ENCODE measurements at regions not wholly inside any gene's neighbourhood (a gene's known extent, or its start where the extent isn't known, plus 50 kb on each side); places are given as distances from the start of the nearest gene placed in this dataset.

- Histone ChIP-seq H3K79me2 (ENCODE audit: control insufficient read depth, insufficient read depth, low read length) (no peaks in the 10 kb centered on the region), H3K9ac (ENCODE audit: control insufficient read depth, extremely low read depth, insufficient read depth, low read length) (no peak overlapping the region), H3K27ac (ENCODE audit: control insufficient read depth, insufficient read depth, low read length) (no peak overlapping the region), H4K20me1 (ENCODE audit: control insufficient read depth, extremely low read depth, insufficient read depth, low read length) (no peaks in the 10 kb centered on the region), H3K36me3 (ENCODE audit: control insufficient read depth in 2 of 2, extremely low read depth in 1 of 2, insufficient read depth in 2 of 2, low read length in 2 of 2) (no peaks in the 10 kb centered on the region), H3K4me2 (ENCODE audit: control insufficient read depth, extremely low read depth, insufficient read depth, low read depth, low read length) (no peak overlapping the region), H3K4me1 (ENCODE audit: control insufficient read depth, extremely low read depth, insufficient read depth, low read length) (no peaks in the 10 kb centered on the region), H3K4me3 (ENCODE audit: control insufficient read depth in 2 of 3, extremely low read depth in 1 of 3, insufficient read depth in 2 of 3, low read depth in 1 of 3, low read length in 3 of 3) (no peak overlapping the region), H3K27me3 (ENCODE audit: control insufficient read depth, extremely low read depth, insufficient read depth, low read length) (no peaks in the 10 kb centered on the region), H3K9me1 (ENCODE audit: control insufficient read depth, extremely low read depth, insufficient read depth, low read length) (no peaks in the 10 kb centered on the region), H2AFZ (ENCODE audit: control insufficient read depth, low read length) (no peak overlapping the region), H3K9me3 (ENCODE audit: control insufficient read depth, low read depth, low read length) (no peaks in the 10 kb centered on the region)
- FAIRE-seq (no peak), DNase-seq (ENCODE audit: low read depth, low spot score) (no peak)
- dilution Hi-C loops (cut with MboI; ENCODE audit: extremely low pct_ligation_motif_present, low sequenced_read_pairs): no loop called here
- TF ChIP-seq CTCF (optimal IDR thresholded peaks at IDR 0.05 in 1 of 3, IDR thresholded peaks at IDR 0.05 in 1 of 3, conservative IDR thresholded peaks at IDR 0.05 in 1 of 3; ENCODE audit: extremely low read depth in 1 of 3, insufficient read depth in 2 of 3, low read length in 3 of 3) (no peak), EZH2 (IDR thresholded peaks at IDR 0.05; ENCODE audit: low read length) (no peak)
These were observed 290.2 kb upstream of the SEMA6A start for GRCh38 chr5:116864838-116865190.

GRCh38 chr5:116864157-116864837 lies 289.7 kb upstream of the SEMA6A start:
- dilution Hi-C loops (cut with MboI; ENCODE audit: extremely low pct_ligation_motif_present, low sequenced_read_pairs): no loop called here
- no peak overlapping the region for H3K27ac ChIP-seq (ENCODE audit: control insufficient read depth, insufficient read depth, low read length)
- no peaks in the 10 kb centered on the region for H3K79me2 ChIP-seq (ENCODE audit: control insufficient read depth, insufficient read depth, low read length)
- no peak overlapping the region for H3K9ac ChIP-seq (ENCODE audit: control insufficient read depth, extremely low read depth, insufficient read depth, low read length)
- no peak for FAIRE-seq
- no peaks in the 10 kb centered on the region for H3K36me3 ChIP-seq (ENCODE audit: control insufficient read depth in 2 of 2, extremely low read depth in 1 of 2, insufficient read depth in 2 of 2, low read length in 2 of 2)
- TF ChIP-seq EZH2 (IDR thresholded peaks at IDR 0.05; ENCODE audit: low read length) (no peak), CTCF (optimal IDR thresholded peaks at IDR 0.05 in 1 of 3, IDR thresholded peaks at IDR 0.05 in 1 of 3, conservative IDR thresholded peaks at IDR 0.05 in 1 of 3; ENCODE audit: extremely low read depth in 1 of 3, insufficient read depth in 2 of 3, low read length in 3 of 3) (no peak)
- no peak overlapping the region for H3K4me2 ChIP-seq (ENCODE audit: control insufficient read depth, extremely low read depth, insufficient read depth, low read depth, low read length)
- no peaks in the 10 kb centered on the region for H3K9me3 ChIP-seq (ENCODE audit: control insufficient read depth, low read depth, low read length)
- no peaks in the 10 kb centered on the region for H3K27me3 ChIP-seq (ENCODE audit: control insufficient read depth, extremely low read depth, insufficient read depth, low read length)
- H4K20me1 ChIP-seq (ENCODE audit: control insufficient read depth, extremely low read depth, insufficient read depth, low read length): no peaks in the 10 kb centered on the region
- no peak for DNase-seq (ENCODE audit: low read depth, low spot score)
- H3K9me1 ChIP-seq (ENCODE audit: control insufficient read depth, extremely low read depth, insufficient read depth, low read length): no peaks in the 10 kb centered on the region
- no peaks in the 10 kb centered on the region for H3K4me1 ChIP-seq (ENCODE audit: control insufficient read depth, extremely low read depth, insufficient read depth, low read length)
- H3K4me3 ChIP-seq (ENCODE audit: control insufficient read depth in 2 of 3, extremely low read depth in 1 of 3, insufficient read depth in 2 of 3, low read depth in 1 of 3, low read length in 3 of 3): no peak overlapping the region
- no peak overlapping the region for H2AFZ ChIP-seq (ENCODE audit: control insufficient read depth, low read length)

Data from keratinocyte (primary cell).